ENCODE measurements at regions not wholly inside any gene's neighbourhood (a gene's known extent, or its start where the extent isn't known, plus 50 kb on each side); places are given as distances from the start of the nearest gene placed in this dataset.

DNA sequence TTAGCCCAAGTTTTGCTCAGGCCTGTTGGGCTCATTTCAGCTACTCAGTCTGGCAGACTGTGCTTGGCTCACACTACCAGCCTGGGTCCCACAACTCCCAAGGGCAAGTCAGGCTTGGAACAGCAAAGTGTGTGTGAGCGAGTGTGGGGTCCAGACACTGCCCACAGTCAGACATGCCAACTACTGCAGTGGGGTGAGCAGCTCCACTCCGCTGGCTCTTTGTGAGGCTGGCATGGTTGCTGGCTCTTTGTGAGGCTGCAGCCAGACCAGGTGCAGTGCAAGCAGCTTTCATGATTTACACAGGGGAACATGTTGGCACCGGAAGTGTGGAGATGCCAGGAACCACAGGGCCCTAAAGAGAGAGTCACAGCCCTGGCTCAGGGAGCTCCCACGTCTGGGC lies 606.7 kb upstream of the FAM174A start:
- TF ChIP-seq, protein P1, sequence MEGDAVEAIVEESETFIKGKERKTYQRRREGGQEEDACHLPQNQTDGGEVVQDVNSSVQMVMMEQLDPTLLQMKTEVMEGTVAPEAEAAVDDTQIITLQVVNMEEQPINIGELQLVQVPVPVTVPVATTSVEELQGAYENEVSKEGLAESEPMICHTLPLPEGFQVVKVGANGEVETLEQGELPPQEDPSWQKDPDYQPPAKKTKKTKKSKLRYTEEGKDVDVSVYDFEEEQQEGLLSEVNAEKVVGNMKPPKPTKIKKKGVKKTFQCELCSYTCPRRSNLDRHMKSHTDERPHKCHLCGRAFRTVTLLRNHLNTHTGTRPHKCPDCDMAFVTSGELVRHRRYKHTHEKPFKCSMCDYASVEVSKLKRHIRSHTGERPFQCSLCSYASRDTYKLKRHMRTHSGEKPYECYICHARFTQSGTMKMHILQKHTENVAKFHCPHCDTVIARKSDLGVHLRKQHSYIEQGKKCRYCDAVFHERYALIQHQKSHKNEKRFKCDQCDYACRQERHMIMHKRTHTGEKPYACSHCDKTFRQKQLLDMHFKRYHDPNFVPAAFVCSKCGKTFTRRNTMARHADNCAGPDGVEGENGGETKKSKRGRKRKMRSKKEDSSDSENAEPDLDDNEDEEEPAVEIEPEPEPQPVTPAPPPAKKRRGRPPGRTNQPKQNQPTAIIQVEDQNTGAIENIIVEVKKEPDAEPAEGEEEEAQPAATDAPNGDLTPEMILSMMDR (IDR thresholded peaks at IDR 0.05 in 2 of 3, conservative IDR thresholded peaks at IDR 0.05 in 1 of 3; ENCODE audit: borderline replicate concordance in 1 of 3, insufficient read depth in 1 of 3, low read depth in 2 of 3, low read length in 2 of 3), result no peak
- TF ChIP-seq EZH2 (IDR thresholded peaks at IDR 0.05) (no peak), POLR2A (IDR thresholded peaks at IDR 0.05; ENCODE audit: borderline replicate concordance, extremely low read depth, insufficient read depth, insufficient read length) (no peak), ZNF274 (IDR thresholded peaks at IDR 0.05; ENCODE audit: low read depth, low read length) (no peak), ZFX (IDR thresholded peaks at IDR 0.05) (no peak), SP1 (IDR thresholded peaks at IDR 0.05; ENCODE audit: low read depth) (no peak)
